HG02798 (cell line): ENCODE measurements at regions not wholly inside any gene's neighbourhood (a gene's known extent, or its start where the extent isn't known, plus 50 kb on each side); places are given as distances from the start of the nearest gene placed in this dataset.
A peak's percentile ranks its signal among the peaks of the same experiment; 100 is the strongest.

Experiments
- ATAC-seq: cut with Tn5 transposase; IDR thresholded peaks from one replicate; pipeline ENCODE4 v1.9.1; 2021; ENCODE audit warnings: mild to moderate bottlenecking; ENCODE audit not compliant: unreplicated experiment, poor library complexity

- no peak for ATAC-seq
Observed at GRCh38 chr15:70262591-70263274, 165.0 kb upstream of the TLE3 start.

DNA sequence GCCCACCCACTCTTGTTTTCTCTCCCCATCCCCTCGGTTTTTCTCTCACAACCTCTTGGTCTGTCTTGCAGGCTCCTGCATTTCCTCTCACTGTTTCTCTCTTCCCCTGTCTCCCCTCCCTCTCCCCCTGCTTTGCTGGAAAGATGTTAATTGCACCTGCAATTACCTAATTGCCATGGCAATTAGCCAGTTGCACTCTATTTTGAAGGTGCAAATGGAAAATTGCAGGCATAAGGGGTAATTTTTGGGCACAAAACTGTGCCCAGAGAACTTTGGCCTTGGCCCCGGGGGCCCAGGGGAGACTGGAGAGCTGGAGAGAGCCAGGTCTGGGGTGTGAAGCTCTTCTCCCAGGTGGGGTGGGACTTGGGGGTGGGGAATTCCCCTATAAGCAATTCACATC is 164.5 kb upstream of the TLE3 start:
- ATAC-seq, result no peak

DNA sequence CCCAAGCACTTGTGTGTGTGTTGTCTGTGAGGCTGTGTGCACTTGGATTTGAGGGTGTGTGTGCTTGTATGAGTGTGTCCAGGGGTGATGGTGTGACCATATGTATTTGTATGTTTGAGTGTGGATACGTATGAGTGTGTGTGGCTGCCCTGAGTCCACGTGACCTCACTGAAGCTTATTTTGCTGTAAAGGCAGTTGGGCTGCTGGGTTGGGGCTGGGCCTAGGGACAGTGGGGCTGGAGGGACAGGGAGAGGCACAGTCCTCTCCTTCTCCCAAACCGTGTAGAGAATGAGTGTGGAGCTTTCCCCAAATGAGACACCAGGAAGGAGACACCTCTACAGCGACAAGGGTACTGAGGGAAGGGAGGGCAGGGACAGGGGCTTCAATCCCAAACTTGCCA is 163.4 kb upstream of the TLE3 start:
- ATAC-seq, result no peak

DNA sequence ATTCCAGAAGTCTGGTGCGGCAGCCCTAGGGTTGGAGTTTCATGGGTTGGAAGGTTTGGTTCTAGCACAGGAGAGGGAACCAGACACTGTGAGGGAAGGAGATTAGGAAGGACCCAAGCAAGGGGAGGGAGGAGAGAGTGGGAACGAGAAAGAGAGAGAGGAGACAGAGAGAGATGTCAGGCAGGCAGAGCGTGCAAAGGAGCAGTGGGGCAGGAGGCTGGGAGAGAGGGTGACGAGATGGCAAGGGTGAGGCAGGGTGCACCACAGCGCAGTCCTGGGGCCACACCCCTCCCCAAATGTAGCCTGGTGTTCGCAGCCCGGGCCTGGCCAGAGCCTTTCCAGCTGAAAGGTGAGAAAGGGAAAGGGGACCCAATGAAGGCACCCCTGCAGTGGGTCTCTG is 162.9 kb upstream of the TLE3 start:
- ATAC-seq, result no peak

DNA sequence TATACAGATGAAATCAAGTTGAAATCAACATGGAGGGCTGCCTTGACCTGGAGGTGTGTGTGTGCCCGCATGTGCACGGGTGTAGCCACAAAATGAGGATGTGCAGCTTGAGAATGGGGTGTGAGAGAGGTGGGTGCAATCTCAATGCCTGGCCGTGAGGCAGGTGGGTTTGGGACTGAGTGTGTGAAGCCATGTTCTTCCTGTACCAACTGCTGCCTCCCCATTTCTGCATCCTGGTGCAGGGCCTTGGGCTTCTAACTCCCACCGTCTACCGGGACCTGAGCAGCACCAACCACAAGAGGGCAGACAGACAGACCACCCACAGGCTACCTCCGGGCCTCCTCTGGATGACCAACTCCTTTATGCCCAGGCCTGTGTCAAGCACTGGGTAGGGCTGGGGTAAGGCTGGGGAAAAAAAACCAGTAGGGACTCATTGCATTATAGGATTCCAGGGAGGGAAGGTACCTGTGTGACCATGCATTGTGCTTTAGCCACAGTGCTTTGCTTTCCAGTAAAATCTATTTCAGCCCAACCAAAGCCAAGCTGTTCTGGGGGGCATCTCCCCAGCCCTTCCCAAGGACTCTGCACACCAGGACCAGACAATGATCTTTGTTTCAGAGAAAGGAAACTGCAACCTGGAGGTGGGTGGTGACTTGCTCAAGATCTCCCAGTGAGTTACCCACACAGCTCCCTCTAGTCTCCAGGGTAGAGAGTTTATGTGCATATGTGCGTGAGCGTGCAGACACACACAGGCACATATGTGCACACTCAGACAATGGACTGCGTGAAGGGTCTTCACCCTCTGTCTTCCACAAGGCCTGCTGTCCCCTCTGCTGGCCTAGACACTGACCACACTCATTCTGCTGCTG is 162.2 kb upstream of the TLE3 start:
- ATAC-seq, result no peak

- ATAC-seq, result peak; percentile 17
Observed at GRCh38 chr15:70259028-70259424, 161.3 kb upstream of the TLE3 start.

- peak; percentile 37 for ATAC-seq
Observed at GRCh38 chr15:70258369-70259027, 160.8 kb upstream of the TLE3 start.

- no peak for ATAC-seq
Observed at GRCh38 chr15:70257573-70258248, 160.0 kb upstream of the TLE3 start.

DNA sequence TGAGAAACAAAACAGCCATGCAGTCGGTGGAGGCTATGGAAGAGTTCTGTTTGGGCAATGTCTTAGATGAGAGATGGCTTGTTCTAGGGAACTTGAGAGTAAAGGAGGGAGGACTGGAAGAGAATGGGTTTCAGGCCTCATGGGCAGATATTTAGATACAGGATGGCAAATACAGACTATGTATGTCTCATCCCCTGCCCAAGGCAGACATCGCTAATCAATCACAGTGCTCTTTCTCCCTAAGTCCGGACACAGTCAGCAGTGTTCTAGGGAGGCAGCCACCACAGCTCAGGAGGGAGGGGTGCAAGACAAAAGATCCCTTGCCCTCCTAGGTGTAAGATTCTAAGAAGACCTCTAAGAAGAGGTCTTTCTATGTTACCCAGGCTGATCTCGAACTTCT is 159.3 kb upstream of the TLE3 start:
- no peak for ATAC-seq

DNA sequence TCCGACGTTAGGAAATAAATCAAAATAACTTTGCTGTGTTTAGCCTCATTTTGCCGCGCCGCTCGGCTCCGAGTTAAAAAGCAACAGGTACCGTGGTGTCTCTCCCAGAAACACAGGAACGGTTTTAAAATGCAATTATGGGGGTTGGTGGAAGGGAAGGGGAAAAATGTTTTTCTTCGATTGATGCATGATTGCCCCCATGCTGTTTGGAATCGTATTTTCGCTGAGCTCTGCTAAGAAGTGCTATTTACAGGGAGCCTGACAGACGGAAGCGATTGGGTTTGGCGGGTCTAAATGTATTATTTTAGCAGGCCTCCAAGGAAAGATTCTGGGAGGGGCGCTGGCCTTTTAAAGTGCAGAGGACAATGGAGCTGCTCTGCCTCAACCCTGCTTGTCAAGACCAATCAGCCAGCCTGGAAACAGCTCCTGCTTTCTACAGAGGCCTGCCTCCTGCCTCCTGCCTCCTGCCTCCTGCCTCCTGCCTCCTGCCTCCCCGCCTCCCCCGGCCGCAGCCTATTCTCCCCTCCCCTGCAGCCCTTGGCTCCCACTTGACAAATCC is 156.7 kb upstream of the TLE3 start:
- ATAC-seq, result no peak

DNA sequence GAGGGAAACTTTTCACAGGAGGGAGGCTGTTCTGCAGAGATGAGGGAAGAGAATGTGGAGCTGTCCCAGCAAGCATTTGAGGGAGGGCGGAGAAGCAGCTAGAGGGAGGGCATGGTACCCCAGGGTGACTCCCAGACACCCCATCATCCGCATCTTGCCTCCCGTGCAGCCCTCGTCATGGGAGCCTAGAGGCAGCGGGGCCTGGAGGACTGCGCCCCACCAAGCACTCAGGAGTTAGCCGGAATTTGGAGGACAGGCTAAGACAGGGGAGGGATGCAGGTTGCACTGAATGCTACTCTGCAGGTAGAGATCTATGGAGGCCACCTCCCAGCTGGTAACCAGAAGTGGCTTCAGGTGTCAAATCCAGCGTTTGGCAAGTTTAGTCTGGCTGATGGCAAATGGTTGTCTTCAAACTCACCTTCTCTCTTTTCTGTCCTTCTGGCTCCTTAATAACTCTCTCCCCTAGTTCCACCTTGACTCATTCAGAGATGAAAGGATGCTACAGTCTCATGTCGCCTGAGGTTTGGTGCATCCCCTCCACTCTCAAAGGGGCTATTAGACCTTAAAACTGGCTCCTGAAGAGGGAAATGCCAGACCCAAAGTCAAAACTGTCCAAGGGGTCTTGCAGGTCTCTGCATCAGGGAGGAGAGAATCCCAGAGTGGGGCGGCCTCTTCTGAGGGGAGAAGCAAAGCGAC is 155.9 kb upstream of the TLE3 start:
- ATAC-seq, result no peak

GRCh38 chr15:70252951-70253320 is 155.2 kb upstream of the TLE3 start:
- no peak for ATAC-seq

GRCh38 chr15:70252056-70252950 is 154.6 kb upstream of the TLE3 start:
- ATAC-seq, result no peak

- ATAC-seq, result no peak
Observed at GRCh38 chr15:70251246-70251990, 153.7 kb upstream of the TLE3 start.

DNA sequence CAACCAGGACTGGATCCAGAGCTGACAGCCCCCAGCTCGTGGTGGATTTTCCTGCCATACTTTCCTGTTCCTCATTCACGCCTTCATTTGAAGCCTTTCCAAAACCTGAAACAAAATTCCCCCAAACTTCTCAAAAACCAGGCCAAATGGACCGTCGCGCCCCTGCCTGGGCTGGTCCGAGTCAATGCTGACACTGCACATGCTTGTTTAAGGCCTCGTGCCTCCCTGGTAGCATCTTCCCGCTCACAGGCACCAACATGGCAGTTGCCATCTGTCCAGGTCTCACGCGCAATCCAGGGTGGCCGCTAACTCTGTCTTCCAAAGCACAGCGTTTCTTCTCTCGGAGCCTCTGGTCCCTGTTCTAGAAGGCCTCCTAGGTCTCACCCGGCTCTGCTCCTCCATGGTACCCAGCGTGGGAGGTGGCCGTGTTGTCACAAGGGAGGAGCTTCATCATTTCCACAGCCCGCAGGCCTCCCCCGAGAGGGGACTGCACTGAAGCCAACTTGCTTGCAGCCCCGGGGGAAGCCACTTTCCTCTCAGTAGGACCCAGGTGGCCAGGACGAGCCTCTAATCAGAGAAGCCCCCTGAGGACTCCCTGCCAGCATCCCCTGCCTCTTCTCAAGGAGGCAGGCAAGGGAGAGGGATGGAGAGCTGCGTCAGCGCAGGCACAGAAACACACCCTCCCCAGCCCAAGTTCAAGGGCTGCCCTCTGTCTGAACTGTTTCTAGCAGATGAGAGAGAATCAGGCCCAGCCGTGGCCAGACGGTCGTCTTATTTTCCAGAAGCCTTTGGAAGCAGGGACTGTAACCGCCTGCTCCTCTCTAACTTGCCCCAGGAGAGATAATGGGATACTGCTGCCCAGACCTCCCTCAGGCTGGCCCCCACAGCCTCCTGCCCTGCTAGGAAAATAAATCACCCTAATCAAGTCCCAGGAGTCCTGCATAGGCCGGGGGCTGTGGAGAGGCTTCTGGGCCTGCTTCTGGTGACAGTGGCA is 152.8 kb upstream of the TLE3 start:
- ATAC-seq, result no peak

GRCh38 chr15:70249616-70250015 is 151.9 kb upstream of the TLE3 start:
- no peak for ATAC-seq
